WTC11 (cell line): ENCODE measurements at regions not wholly inside any gene's neighbourhood (a gene's known extent, or its start where the extent isn't known, plus 50 kb on each side); places are given as distances from the start of the nearest gene placed in this dataset.

Source experiments
- ATAC-seq: fragments of 200-7000 bp; cut with Tn5 transposase; 2 replicates; pipeline ENCODE4 v1.10.0; 2021; ENCODE audit warnings: mild to moderate bottlenecking, moderate library complexity
- CTCF ChIA-PET: fragments of 300-600 bp; sonication (Branson Sonifier 250); formaldehyde crosslinking; loops from one replicate; lab custom pipeline; 2021; ENCODE audit warnings: antibody characterized with exemption; lab: Charles Lee
- POLR2A ChIA-PET: fragments of 350-600 bp; sonication (Branson Sonifier 250); formaldehyde crosslinking; loops from one replicate; lab custom pipeline; 2021; ENCODE audit warnings: antibody characterized with exemption; lab: Charles Lee
- DNase-seq: peaks from one replicate; pipeline ENCODE4 v3.0.0; 2021; ENCODE audit warnings: low spot score
- H3K27ac Mint-ChIP-seq: 2 replicates; pipeline ENCODE4 v1.8.0; 2021; ENCODE audit warnings: mixed read lengths
- H3K27me3 Mint-ChIP-seq: 2 replicates; pipeline ENCODE4 v1.8.0; 2021; ENCODE audit warnings: low read depth, mild to moderate bottlenecking, moderate library complexity, mixed read lengths
- H3K36me3 Mint-ChIP-seq: 2 replicates; pipeline ENCODE4 v1.8.0; 2021; ENCODE audit warnings: mixed read lengths
- H3K4me1 Mint-ChIP-seq: 2 replicates; pipeline ENCODE4 v1.8.0; 2022; ENCODE audit warnings: mixed read lengths
- H3K4me3 Mint-ChIP-seq: 2 replicates; pipeline ENCODE4 v1.8.0; 2021; ENCODE audit warnings: mild to moderate bottlenecking, moderate library complexity, mixed read lengths
- H3K9me3 Mint-ChIP-seq: 2 replicates; pipeline ENCODE4 v1.8.0; 2021; ENCODE audit warnings: mixed read lengths
- AFF4 ChIP-seq: sonication (generic); formaldehyde crosslinking; IDR thresholded peaks from 2 replicates; pipeline ENCODE4 v1.8.1; 2023; ENCODE audit warnings: mild to moderate bottlenecking, missing genetic modification reagents, borderline replicate concordance
- CREB1 ChIP-seq: sonication (generic); formaldehyde crosslinking; IDR thresholded peaks from 2 replicates; pipeline ENCODE4 v1.8.0; 2023; ENCODE audit warnings: mild to moderate bottlenecking, missing genetic modification reagents
- E2F5 ChIP-seq: sonication (generic); formaldehyde crosslinking; IDR thresholded peaks from 2 replicates; pipeline ENCODE4 v1.8.1; 2022; ENCODE audit warnings: mild to moderate bottlenecking, moderate library complexity, missing genetic modification reagents
- HMGA2 ChIP-seq: fragments of 250-450 bp; sonication (Bioruptor Pico); IDR thresholded peaks from 2 replicates; pipeline ENCODE4 v1.4.0; 2021; ENCODE audit warnings: mild to moderate bottlenecking, moderate library complexity
- RORB ChIP-seq: fragments of 250-450 bp; sonication (Bioruptor Pico); IDR thresholded peaks from 2 replicates; pipeline ENCODE4 v1.9.0; 2021; ENCODE audit warnings: mild to moderate bottlenecking
- SOX15 ChIP-seq: fragments of 250-450 bp; sonication (Bioruptor Pico); IDR thresholded peaks from 2 replicates; pipeline ENCODE4 v1.9.0; 2021; ENCODE audit warnings: mild to moderate bottlenecking
- STAT6 ChIP-seq: sonication (generic); formaldehyde crosslinking; conservative IDR thresholded peaks from 2 replicates; pipeline ENCODE4 v1.8.1; 2023; ENCODE audit warnings: mild to moderate bottlenecking, low read depth, missing genetic modification reagents, moderate library complexity
- ZNF317 ChIP-seq: sonication (generic); formaldehyde crosslinking; IDR thresholded peaks from 2 replicates; pipeline ENCODE4 v1.8.1; 2023; ENCODE audit warnings: low read depth, mild to moderate bottlenecking, moderate library complexity, missing genetic modification reagents, borderline replicate concordance

- no peaks in the 10 kb centered on the region for H3K9me3 Mint-ChIP-seq
- CTCF ChIA-PET = interaction anchor here (0.6 to 2.9 kb wide), 3 partner anchors 72 to 283 kb away, joined by 3 to 15 read pairs (median 5); no protein-coding TSS in a partner anchor
- H3K27me3 Mint-ChIP-seq = no peaks in the 10 kb centered on the region
- no peaks in the 10 kb centered on the region for H3K36me3 Mint-ChIP-seq
- no peak for TF ChIP-seq CREB1 (CRISPR knock-in tag)
- no peak for TF ChIP-seq E2F5 (CRISPR knock-in tag)
- TF ChIP-seq RORB (CRISPR knock-in tag) = no peak
- POLR2A ChIA-PET = no interaction called here
- H3K4me3 Mint-ChIP-seq = no peak overlapping the region
- no peak for ATAC-seq
- no peak overlapping the region for H3K27ac Mint-ChIP-seq
- peaks cover 23% of the 10 kb centered on the region for H3K4me1 Mint-ChIP-seq
- DNase-seq = no peak
These were observed 76.0 kb upstream of the CD93 start for GRCh38 chr20:23161968-23162696.

GRCh38 chr20:23161244-23161891 is 75.2 kb upstream of the CD93 start:
- ATAC-seq = no peak

More at GRCh38 chr20:23161244-23161891, 75.2 kb upstream of the CD93 start:
- Mint-ChIP-seq H3K27ac (no peak overlapping the region), H3K9me3 (no peaks in the 10 kb centered on the region), H3K36me3 (no peaks in the 10 kb centered on the region), H3K4me1 (peaks cover 23% of the 10 kb centered on the region), H3K27me3 (no peaks in the 10 kb centered on the region), H3K4me3 (no peak overlapping the region)
- CTCF ChIA-PET = interaction anchor here (1.5 to 2.9 kb wide), 2 partner anchors 39 to 110 kb away, joined by 5 to 15 read pairs; no protein-coding TSS in a partner anchor
- DNase-seq = no peak
- POLR2A ChIA-PET = no interaction called here
- TF ChIP-seq ZNF317 (no peak), AFF4 (CRISPR knock-in tag) (no peak), RORB (CRISPR knock-in tag) (no peak), SOX15 (no peak), STAT6 (CRISPR knock-in tag) (no peak), HMGA2 (CRISPR knock-in tag) (no peak)
